Stimulated activated CD8-positive, alpha-beta memory T cell treated with anti-CD3 and anti-CD28 coated beads, Interleukin-7, amount 100 ng/mL, for 4 hours (primary cell): ENCODE measurements at regions not wholly inside any gene's neighbourhood (a gene's known extent, or its start where the extent isn't known, plus 50 kb on each side); places are given as distances from the start of the nearest gene placed in this dataset.

Experiments
- DNase-seq, 2 donors: peaks; one replicate each; pipeline ENCODE4 v3.0.0-alpha.2; 2020; ENCODE audit warnings: low read depth in 2 of 2

- DNase-seq = no peak
Observed at GRCh38 chr4:3715855-3716630, 50.1 kb upstream of the ADRA2C start.

DNA sequence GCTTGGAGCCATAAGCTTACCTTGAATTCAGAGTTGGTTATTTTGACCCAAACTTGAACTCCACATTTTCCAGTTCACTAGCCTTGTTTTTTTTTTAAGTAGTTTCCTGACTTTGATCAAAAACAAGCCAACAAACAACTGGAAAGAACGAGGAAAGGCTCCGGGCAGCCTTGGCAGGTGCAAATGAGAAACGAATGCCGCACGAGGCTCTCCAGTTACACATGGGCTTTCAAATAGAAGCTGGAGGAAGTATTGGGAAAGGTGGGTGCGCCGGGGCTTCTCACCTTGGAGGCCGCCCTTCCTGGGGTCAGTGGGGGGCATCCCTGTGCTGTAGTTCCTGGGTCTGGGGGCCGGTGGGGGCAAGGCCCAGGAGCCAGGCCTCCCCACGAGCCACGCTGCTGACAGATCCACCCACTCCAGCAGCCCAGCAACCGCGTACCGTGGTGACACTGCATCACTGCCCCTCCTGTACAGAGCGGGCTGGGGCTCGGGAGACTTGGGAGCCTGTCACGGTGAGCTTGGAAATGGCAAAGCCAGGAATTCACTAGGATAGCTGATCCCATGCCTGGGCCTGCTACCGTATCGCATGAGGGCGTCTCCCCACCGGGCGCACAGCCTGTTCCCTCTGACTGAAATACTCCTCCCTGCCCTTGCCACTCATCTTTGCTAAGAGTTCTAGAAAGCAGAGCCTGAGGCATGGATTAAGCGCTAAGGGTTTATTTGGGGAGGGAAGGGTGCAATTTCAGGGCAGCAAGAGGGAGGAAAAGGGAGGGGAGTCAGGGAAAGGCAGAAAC lies 50.9 kb upstream of the ADRA2C start:
- DNase-seq = no peak

DNA sequence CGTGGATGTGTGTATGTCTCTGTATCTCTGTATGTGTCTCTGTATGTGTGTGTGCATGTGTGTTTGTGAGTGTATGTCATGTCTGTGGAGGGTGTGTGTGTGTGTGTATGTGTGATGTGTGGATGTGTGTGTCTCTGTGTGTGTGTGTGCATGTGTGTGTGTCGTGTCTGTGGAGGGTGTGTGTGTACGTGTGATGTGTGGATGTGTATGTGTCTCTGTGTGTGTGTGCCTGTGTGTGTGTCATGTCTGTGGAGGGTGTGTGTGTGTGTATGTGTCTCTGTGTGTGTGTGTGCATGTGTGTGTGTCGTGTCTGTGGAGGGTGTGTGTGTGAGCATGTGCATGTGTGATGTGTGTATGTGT lies 51.6 kb upstream of the ADRA2C start:
- no peak for DNase-seq

DNA sequence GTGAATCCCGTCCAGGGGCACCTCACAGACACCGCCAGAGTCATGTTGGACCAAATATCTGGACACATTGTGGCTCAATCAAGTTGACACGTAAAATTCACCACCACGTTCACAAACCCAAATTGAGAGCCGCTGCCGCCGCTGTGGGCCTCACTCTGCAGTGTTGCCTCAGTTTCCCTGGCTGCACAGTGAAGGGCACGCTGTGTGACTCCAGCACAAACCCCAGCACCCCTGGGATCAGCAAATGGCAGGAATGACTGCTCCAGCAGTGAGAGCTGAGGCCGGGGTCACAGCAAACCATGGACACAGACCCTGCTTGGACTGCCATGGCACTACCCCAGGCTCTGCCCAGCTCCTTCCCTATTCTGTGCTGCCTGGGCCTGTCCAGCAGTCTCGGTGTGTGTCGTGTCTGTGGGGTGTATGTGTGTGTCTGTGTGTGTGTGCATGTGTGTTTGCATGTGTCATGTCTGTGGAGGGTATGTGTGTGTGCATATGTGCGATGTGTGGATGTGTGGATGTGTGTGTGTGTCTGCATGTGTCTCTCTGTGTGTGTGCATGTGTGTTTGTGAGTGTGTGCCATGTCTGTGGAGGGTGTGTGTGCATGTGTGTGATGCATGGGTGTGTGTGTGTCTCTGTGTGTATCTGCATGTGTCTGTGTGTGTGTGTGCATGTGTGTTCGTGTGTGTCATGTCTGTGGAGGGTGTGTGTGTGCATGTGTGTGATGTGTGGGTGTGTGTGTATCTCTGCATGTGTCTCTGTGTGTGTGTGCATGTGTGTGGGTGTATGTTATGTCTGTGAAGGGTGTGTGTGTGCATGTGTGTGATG lies 52.2 kb upstream of the ADRA2C start:
- DNase-seq = no peak

DNA sequence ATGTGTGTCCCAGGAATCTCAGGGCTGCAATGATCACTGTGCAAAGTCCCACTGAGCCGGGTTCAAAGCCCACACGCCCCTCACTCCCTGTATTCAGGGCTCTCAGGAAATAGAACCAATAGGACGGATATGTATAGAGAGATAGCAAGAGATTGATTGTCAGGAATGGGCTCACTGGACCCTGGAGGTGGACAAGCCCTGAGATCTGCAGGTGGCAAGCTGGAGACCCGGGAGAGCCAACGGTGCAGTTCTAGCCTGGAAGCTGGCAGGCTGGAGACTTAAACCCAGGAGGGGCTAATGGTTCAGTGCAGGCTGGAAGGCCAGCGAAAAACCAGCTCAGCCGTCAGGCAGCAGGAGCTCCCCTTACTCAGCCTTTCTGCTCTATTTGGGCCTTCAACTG lies 52.8 kb upstream of the ADRA2C start:
- DNase-seq = no peak

DNA sequence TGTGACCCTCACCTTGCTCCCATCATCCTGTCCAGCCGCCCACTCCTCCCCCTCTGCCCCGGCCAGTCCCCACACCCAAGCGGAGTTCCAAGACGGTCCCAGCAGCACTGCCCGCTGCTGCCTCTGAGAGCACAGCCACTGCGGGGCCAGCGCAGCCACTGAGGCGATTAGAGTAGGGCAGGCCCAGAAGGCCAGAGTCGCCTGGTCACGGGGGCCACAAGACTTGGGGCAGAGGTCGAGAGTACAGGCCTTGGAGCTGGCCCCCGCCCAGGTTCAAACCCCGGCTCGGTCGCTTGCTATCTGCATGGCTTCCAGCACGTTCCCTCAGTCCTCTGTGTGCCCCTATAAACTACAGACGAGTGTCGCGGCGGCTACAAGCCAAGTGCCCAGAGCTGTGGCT lies 53.2 kb upstream of the ADRA2C start:
- no peak for DNase-seq

- DNase-seq = no peak
Observed at GRCh38 chr4:3712112-3712805, 53.9 kb upstream of the ADRA2C start.

- no peak for DNase-seq
Observed at GRCh38 chr4:3711183-3712111, 54.7 kb upstream of the ADRA2C start.

DNA sequence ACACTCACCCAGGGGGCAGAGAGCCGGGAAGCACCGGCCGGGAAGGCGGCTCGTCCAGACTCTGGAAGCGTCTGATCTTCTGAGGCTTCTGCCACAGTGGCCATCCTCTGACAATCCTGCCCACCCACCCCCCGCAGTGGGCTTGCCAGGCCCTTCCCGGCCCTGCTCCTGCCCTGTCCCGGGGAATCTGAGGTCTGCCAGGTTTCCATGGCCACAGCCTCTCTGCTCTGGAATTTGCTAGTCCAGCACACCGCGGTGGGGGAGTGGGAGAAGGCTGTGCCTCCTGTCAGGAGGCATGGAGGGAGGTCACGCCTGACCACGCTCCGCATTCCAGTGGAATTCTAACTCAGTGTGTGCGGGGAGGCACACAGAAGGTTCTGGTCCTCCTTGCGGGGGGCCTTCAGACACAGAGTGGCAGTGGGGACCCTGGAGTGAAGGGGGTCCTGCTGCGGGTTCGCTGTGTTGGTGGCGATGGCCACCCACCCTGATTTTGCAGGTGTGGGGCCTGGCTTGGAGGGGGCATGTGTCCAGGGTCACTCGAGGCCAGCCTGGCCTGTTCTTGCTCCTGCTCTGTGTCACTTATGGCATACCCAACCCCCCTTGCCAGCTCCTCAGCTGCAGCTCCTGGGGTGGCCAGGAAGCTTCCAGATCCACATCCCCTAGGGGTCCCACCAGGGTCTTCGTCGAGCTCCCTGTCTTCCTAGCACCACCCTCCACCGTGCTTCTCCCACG lies 55.6 kb upstream of the ADRA2C start:
- no peak for DNase-seq

GRCh38 chr4:3709846-3710441 lies 56.2 kb upstream of the ADRA2C start:
- DNase-seq = no peak

- DNase-seq = no peak
Observed at GRCh38 chr4:3709061-3709845, 56.9 kb upstream of the ADRA2C start.

GRCh38 chr4:3708611-3709010 lies 57.6 kb upstream of the ADRA2C start:
- no peak for DNase-seq

DNA sequence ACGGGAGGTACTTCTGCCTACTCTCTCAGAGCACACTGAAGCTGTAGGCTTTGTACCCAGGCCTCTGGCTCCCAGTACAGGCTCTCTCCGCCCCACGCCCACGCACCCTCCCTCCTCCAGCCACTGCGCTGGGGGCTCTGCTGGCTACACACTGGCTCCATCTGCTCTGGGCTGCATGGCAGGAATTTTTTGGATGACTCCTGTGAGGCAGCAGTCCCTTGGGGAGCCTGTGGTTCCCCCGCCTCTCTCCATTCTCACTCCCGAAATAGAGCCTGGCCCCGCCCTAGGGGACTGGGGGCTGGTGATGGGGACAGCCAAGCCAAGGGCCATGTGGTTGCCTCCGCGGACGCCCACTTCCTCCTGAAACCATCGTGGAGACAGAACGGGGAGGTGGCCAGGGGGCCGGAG lies 58.1 kb upstream of the ADRA2C start:
- no peak for DNase-seq

DNA sequence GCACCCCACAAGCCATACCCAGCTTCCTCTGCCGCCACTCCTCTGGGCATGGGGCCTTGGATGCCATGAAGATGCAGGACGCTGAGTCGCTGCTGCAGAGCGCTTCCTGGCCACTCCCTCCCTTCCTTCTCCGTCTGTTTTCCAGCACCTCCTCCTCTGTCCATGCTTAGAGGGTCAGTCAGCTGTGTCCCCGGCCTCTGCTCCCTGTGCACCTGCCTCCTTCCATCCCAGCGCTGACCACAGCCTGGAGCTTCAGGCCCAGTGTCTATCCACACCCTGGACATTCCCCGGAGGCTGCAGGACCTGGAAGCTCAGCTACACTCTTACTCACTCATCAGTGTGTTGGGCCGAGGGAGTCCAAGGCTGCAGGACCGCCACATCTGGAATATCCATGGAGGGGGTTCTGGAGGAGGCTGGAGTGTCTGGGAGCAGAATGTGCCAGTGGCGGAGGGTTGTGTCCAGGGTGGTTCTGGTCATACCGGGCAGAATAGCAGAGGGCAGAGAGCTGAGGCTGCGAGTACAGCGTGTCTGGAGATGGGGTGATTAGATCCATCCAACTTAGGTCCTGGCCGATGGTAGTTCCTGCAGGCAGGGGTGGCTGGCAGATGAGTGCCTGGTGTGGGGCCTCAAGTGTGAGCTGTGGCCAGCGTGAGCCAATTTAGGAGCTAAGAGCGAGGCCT lies 58.6 kb upstream of the ADRA2C start:
- DNase-seq = no peak

GRCh38 chr4:3706565-3707422 lies 59.4 kb upstream of the ADRA2C start:
- DNase-seq = no peak

DNA sequence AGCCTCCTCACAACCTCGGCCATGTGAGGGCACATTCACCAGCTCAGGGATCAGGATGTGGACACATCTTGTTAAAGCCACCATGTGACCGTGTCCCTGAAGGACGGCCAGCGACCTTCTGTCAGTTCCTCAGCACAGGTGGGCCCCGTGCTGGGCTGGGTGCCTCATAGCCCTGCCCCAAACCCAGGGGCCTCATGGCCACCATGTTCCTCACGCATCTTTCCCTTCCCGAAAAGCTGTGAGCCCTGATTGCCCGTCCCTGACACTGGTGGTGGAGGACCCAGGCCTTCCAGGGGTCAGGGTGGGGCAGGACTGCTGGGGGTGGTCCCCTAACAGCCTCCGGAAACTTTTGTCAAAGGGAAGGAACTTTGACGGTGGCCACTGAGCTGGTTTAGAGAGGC lies 60.1 kb upstream of the ADRA2C start:
- DNase-seq = no peak

- no peak for DNase-seq
Observed at GRCh38 chr4:3705236-3705987, 60.8 kb upstream of the ADRA2C start.
